ENCODE measurements at regions not wholly inside any gene's neighbourhood (a gene's known extent, or its start where the extent isn't known, plus 50 kb on each side); places are given as distances from the start of the nearest gene placed in this dataset.

DNA sequence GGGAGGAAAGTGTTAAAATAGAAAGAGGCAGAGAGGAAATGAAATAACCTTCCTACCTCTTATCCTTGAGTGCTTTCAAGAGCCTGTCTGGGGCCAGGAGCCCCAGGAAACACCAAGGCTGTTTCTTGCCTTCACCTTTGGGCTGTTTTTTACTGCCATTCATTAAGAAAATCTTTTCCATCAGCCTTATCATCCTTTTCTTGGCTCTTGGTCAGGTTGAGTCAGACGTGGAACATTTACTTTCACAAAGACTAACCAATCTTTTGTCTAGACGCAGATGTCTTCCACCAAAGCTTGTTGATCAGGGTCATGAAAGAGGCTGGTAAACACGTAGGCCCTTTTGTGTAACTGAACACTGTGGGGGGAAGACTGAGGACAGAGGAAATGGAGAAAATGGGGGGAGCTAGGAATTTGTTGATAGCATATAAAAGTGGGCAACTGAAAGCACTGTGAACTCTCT is 151.0 kb upstream of the THBS1 start:
- DNase-seq, result no peak

DNA sequence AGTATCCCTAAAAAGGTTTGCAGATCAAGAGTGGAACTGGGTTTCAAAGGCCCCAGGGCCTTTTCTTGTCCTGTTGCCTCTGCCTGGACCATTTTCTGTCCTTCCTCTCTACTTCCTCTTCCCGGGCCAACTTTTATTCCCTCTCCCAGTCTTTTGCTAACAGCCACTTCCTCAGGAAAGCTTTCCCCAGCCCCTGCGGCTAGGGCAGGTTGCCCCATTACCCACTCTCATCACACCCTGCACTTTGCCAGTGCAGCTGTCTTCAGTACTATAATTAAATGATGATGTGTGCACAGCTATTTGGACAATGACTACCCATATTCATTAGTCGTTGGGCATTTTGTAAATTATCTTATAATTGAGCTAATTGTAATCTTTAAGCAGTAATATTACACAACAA is 150.5 kb upstream of the THBS1 start:
- no peak for DNase-seq

DNA sequence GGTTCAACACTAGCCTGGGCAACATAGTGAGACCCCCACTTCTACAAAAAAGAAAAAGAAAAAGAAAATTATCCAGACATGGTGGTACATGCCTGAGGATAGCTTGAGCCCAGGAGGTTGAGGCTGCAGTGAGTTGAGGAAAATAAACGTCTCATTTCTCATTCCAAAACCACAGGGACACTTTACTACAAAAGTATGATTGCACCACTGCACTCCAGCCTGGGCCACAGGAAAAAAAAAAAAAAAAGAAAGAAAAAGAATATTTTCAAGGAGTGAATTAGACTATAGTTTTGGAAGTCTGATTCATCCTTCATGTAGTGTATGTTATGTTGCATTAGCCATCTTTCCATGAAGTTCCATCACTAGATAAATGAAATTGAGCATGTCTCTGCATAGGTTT is 149.5 kb upstream of the THBS1 start:
- DNase-seq, result no peak

DNA sequence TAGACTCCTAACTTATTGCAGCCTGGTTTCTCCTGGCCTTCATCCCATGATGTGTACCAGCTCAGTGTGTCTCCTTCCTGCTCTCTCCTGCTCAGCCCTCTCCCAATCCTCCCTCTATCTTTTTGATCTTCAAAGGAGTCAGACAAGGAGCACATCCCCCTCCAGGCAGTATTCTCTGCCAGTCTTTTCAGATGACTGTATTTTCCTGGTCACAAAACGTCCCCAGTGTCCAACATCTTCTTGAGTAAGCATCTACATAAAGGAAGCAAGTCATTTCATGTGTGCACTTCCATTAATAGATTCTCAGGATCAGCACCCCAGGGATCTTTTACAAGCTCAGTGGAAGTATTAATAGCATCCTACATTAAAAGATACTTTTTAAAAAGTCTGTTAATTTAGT is 148.9 kb upstream of the THBS1 start:
- no peak for DNase-seq

DNA sequence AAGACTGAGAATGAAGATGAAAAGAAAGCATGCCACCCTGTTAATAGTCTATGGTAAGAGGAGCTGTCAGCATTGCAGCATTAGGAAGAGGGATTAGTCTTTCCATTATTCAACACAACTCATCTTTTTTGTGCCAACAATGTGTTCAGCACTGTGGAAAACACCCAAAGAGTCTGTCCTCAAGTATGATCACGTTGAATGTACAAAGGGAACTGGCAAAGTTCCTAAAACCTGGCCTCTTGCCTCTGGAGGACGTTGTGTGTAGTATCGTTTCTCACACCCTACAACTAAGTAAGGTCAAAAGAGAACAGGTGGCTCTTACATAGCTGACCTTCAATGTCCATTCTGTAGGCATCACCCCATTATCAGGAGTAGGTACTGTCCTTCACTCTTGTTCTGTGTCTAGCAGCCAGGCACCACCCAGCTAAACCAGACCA is 147.9 kb upstream of the THBS1 start:
- no peak for DNase-seq

DNA sequence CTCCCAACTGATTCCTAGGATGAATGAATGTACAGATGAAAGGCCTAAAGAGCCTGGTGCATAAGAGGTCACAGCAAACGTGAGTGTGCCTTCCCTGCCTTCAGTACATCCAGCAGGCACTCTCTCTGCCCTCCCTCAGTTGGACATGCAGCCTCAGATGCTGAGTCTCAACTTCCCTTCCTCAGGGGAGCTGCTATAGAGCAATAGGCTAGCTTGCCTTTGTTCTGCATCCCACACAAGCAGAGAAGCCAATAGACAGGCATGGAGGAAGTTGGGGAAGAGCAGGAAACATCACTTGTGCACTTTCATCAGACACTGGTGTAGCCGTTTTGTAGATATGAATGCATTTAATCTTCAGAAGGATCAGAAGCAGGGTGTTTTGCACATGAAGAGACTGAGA is 147.5 kb upstream of the THBS1 start:
- no peak for DNase-seq

GRCh38 chr15:39434163-39434562 is 146.7 kb upstream of the THBS1 start:
- no peak for DNase-seq

- no peak for DNase-seq
These were observed 146.1 kb upstream of the THBS1 start for GRCh38 chr15:39434751-39435238.

DNA sequence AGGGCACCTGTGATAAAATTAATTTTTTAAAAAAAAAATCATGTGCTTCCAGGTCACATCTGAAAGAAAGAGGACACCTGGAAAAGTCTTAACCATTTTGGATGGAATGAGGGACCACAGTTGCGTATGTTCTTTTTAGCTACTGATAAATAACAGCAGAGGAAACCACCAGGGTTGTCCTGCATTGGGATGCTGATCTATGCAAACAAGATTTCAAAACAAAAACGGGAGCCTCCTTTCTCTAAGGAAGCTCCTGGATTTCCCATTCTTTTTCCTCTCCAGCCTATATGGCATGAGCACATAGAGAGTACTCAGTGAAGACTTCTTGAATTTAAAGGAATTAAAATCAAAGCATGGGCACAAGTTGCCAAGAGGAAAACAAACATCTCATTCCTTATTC is 145.6 kb upstream of the THBS1 start:
- no peak for DNase-seq

DNA sequence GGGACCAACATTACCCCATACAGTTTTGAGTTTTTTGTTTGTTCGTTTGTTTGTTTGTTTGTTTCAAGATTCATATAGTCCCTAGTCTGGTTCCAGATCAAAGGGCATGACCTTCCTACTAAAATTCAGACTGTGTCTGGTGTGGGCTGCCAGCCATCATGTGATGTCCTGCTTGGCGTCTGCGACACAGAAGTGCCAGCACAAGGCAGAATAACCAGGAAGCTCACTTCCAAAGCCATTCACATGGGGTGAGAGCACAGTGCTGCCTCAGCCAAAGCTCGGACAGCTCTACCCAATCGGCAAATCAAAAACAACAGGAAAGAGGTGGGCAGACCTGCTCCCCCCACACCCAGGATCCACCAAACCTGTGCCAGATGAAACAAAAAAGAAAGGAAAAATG is 142.6 kb upstream of the THBS1 start:
- DNase-seq, result no peak

DNA sequence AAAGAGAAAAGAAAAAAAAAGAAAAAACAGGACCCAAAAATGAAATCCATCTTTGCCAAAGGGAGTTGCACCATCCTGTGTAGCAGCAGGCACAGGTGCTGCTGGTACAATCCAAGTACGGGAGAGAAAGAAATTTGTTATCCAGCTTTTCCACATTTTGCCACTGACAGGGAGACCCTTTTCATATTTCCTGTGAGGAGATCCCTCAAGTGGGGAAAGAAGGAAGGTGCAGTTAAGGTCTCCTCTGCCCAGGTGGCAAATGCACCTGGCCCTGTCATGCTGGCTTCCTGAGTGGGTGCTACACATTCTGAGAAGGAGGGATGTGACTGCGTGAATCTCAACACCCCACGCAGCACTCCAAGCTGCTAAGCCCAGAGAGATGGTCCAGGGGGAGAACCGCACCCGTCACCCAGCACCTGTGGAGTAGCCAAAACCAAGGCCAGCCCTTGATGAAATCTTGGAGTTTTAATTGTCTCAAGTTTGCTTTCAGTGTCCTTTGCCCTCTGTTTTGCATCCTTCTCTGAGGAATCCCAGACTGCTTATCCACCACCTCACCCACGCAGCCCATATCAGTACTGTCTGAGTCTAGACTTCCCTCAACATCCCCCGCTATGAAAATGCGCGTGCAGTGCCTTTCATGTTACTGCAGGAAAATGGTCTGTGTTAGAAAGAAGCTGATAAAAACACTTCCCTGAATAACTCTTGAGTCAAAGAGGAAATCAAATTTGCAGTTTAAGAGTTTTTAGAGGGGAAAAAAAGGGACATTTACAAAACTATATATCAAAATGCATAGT is 141.9 kb upstream of the THBS1 start:
- no peak for DNase-seq

GRCh38 chr15:39442898-39443297 is 138.0 kb upstream of the THBS1 start:
- no peak for DNase-seq

- DNase-seq, result no peak
These were observed 137.1 kb upstream of the THBS1 start for GRCh38 chr15:39443659-39444219.

DNA sequence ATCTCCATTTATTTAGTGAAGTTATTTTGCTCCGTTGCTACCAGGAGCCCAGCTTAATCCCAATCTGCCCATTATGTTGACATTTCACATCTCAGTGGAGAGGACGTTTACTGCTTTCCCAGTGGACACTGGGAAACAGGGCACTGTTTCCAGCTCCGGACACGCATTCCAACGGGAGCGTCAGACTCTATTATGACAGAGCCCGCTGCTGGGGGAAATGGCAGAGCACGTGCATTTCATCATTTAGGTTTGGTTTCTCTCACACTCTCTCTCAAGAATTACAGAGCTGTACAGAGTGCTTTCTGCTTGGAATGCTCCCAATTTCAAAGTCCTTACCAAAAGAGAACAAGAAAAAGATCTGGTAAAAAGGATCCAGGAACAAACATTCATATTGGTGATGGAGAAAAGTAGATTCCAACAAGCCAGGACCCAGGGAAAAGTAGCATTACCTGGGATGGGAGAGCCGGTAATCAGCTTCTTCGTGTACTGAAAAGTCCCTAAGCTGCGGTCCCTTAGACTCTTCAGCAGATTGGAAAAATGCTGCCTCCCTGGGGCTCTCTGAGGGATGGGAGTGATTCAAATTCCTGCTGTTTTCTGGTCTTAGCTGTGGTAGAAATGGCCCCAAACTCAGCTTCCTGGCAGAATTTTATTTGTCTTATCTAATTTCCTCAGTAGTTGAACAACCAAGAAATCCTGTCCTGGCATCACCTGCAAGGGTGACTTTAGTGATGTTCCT is 136.0 kb upstream of the THBS1 start:
- no peak for DNase-seq

DNA sequence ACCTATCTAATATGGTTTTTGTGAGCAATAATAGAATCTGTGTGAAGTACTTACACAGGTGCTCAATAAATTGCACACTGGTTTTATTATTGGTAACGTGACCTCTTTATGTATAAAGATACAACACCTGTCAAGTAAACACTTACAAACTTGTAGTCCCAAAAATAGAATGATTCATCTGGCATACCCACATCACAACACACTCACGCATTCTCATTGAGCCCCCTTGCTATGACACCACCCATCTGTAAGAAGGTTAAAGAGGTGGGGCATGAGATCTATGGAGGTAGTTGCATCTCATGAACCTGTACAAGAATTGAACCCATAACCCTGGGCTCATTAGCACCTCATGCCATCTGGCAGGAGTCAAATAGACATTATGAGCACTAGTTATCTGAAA is 134.9 kb upstream of the THBS1 start:
- DNase-seq, result no peak

- DNase-seq, result no peak
These were observed 133.5 kb upstream of the THBS1 start for GRCh38 chr15:39447346-39447745.

DNA sequence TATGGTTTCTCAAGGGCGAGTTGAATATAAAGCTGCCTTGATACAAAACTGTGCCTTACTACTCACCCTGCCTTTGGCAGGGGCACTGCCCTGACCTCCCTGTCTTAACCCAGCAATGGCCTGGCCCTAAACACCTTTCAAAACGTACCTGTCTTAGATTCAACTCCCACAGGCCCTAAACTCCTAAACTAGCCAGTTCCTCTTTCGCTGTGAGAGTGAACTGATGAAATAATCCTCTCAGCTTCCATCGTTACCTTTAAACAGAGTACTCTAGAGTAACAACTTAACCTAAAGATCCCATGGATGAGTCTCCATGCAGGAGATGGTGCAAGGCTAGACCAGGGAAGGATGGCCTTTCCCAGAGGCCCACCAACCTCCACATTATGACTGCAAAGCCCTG is 133.0 kb upstream of the THBS1 start:
- no peak for DNase-seq

DNA sequence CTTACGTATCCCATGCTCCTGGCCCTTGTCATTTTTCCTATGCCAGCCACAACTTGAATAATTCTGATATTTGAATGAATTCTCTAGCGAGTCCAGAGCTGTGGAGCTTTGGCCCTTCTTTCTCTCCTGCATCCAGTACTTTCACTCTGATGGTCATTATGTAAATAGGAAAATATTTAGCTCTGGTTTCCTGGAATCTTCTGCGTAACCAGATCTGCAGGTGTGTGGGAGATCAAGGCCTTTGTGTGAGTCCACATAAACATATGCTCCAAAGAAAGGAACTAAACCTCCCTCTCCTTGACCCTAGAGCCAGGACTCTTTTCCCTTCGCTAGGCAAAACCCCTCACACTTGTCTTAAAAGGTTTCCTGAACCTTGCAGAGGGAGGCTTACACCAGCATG is 132.5 kb upstream of the THBS1 start:
- no peak for DNase-seq

- peak; percentile 90 for DNase-seq
These were observed 129.7 kb upstream of the THBS1 start for GRCh38 chr15:39451121-39451688.

GRCh38 chr15:39451871-39452270 is 129.0 kb upstream of the THBS1 start:
- DNase-seq, result peak; percentile 54

GRCh38 chr15:39453620-39454019 is 127.3 kb upstream of the THBS1 start:
- DNase-seq, result no peak

GRCh38 chr15:39454189-39454986 is 126.5 kb upstream of the THBS1 start:
- DNase-seq, result peak; percentile 23
